ENCODE measurements at regions not wholly inside any gene's neighbourhood (a gene's known extent, or its start where the extent isn't known, plus 50 kb on each side); places are given as distances from the start of the nearest gene placed in this dataset.

- TF ChIP-seq, protein P1, sequence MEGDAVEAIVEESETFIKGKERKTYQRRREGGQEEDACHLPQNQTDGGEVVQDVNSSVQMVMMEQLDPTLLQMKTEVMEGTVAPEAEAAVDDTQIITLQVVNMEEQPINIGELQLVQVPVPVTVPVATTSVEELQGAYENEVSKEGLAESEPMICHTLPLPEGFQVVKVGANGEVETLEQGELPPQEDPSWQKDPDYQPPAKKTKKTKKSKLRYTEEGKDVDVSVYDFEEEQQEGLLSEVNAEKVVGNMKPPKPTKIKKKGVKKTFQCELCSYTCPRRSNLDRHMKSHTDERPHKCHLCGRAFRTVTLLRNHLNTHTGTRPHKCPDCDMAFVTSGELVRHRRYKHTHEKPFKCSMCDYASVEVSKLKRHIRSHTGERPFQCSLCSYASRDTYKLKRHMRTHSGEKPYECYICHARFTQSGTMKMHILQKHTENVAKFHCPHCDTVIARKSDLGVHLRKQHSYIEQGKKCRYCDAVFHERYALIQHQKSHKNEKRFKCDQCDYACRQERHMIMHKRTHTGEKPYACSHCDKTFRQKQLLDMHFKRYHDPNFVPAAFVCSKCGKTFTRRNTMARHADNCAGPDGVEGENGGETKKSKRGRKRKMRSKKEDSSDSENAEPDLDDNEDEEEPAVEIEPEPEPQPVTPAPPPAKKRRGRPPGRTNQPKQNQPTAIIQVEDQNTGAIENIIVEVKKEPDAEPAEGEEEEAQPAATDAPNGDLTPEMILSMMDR (optimal IDR thresholded peaks at IDR 0.05 in 1 of 3, IDR thresholded peaks at IDR 0.05 in 1 of 3, conservative IDR thresholded peaks at IDR 0.05 in 1 of 3; ENCODE audit: extremely low read depth in 1 of 3, insufficient read depth in 2 of 3, low read length in 3 of 3), result no peak
- TF ChIP-seq EZH2 (IDR thresholded peaks at IDR 0.05; ENCODE audit: low read length), result no peak
These were observed 1078.1 kb downstream of the SORCS1 start for GRCh38 chr10:106086391-106086790.

All from keratinocyte (primary cell).